AG04449 (cell line): ENCODE measurements at regions not wholly inside any gene's neighbourhood (a gene's known extent, or its start where the extent isn't known, plus 50 kb on each side); places are given as distances from the start of the nearest gene placed in this dataset.
"Not testable (repeated sequence)": the region's sequence is repeated elsewhere in the genome, so short reads cannot be mapped to it uniquely, and the experiment has no call there.

Source experiments
- CTCF ChIA-PET: fragments of 350-600 bp; formaldehyde crosslinking; extraction: SDS; loops from one replicate; lab custom pipeline; 2021; ENCODE audit warnings: antibody characterized with exemption; lab: Yijun Ruan, JAX
- POLR2A ChIA-PET: fragments of 400-600, 350-600 bp; formaldehyde crosslinking; extraction: SDS; loops from one replicate; lab custom pipeline; 2020; ENCODE audit warnings: antibody characterized with exemption, inconsistent platforms; lab: Yijun Ruan, JAX
- DNase-seq: peaks from one replicate; pipeline ENCODE4 v3.0.0-alpha.2; 2010; ENCODE audit warnings: low read depth, low spot score
- H3K4me3 ChIP-seq: 2 replicates; pipeline ENCODE4 v1.5.1; 2011; ENCODE audit warnings: low read depth, mild to moderate bottlenecking, control low read depth, low read length
- CTCF ChIP-seq: IDR thresholded peaks from one replicate; pipeline ENCODE4 v1.5.1; 2011; ENCODE audit warnings: mild to moderate bottlenecking, moderate library complexity, low read length, control low read depth, inconsistent platforms; ENCODE audit not compliant: insufficient read depth; ENCODE audit errors: missing control alignments

GRCh38 chr4:10388146-10388545, 69.1 kb downstream of the ZNF518B start:
- POLR2A ChIA-PET, CTCF ChIA-PET, H3K4me3 ChIP-seq, DNase-seq: not testable (repeated sequence)

GRCh38 chr4:10385994-10386394, 71.2 kb downstream of the ZNF518B start:
- no peak for TF ChIP-seq CTCF
- ChIA-PET CTCF (no interaction called here), POLR2A (no interaction called here)
- DNase-seq = no peak
- no peak overlapping the region for H3K4me3 ChIP-seq

GRCh38 chr4:10384974-10385373, 72.3 kb downstream of the ZNF518B start:
- CTCF ChIA-PET = no interaction called here
- H3K4me3 ChIP-seq = no peak overlapping the region
- DNase-seq = no peak
- TF ChIP-seq CTCF = no peak
- POLR2A ChIA-PET = no interaction called here

GRCh38 chr4:10383417-10383816, 73.8 kb downstream of the ZNF518B start:
- DNase-seq = no peak
- POLR2A ChIA-PET = no interaction called here
- no peak overlapping the region for H3K4me3 ChIP-seq
- TF ChIP-seq CTCF = no peak
- CTCF ChIA-PET = no interaction called here

- H3K4me3 ChIP-seq, CTCF ChIA-PET, POLR2A ChIA-PET, DNase-seq: not testable (repeated sequence)
These were observed 75.1 kb downstream of the ZNF518B start for GRCh38 chr4:10382171-10382570.

GRCh38 chr4:10381146-10381545, 76.1 kb downstream of the ZNF518B start:
- no peak overlapping the region for H3K4me3 ChIP-seq
- no peak for DNase-seq
- no peak for TF ChIP-seq CTCF
- POLR2A ChIA-PET = no interaction called here
- CTCF ChIA-PET = no interaction called here

- no peak overlapping the region for H3K4me3 ChIP-seq
- no peak for TF ChIP-seq CTCF
- POLR2A ChIA-PET = no interaction called here
- no peak for DNase-seq
- CTCF ChIA-PET = no interaction called here
These were observed 76.5 kb downstream of the ZNF518B start for GRCh38 chr4:10380735-10381134.
